ENCODE measurements at regions not wholly inside any gene's neighbourhood (a gene's known extent, or its start where the extent isn't known, plus 50 kb on each side); places are given as distances from the start of the nearest gene placed in this dataset.
"Not testable (repeated sequence)": the region's sequence is repeated elsewhere in the genome, so short reads cannot be mapped to it uniquely, and the experiment has no call there.

DNA sequence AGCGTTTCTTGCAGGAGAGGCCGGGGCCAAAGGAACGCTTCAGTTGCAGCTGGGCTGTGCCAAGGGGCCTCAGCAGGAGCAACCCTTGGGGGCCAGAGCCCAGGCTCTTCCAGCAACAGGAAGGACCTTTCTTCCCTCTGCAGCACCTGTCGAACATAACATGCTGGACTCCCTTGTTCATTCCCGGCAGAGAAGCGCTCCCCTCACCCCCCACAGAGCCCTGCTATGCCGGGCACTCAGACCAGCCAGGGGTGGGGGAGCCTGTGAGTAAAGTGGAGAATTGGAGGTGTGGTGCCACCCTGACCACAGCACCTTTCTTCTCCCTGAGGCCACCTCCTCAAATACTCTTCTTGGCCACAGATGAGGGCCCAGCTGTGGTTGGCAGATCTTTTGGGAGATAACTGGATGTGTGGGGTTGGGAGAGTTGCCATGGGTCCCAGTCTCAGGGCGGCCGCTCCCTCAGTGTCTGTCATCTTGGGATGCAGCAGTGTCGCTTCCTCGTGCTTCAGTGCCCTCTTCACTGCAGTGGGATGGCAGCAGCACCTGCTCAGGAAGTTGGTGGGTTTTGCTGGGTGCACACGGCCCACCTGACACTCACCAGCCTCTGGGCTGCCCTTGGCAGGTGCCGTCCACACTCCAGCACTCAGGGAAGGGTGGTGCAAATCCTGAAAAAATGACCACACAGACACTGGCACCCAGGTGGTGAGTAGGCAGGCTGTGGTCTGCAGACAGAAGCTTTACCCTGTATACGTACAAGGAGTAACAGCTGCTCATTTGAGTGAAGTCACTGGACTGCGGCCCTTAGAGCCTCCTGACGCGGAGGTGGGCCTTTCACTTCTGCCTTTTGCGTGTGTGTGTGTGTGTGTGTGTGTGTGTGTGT is 67.5 kb downstream of the NPIPB11 start:
- H3K36me3 ChIP-seq (ENCODE audit: insufficient read depth, low read length); H3K4me3 ChIP-seq; H3K27ac ChIP-seq; DNase-seq (ENCODE audit: low read depth, low spot score); H3K9ac ChIP-seq (ENCODE audit: insufficient read length); H3K9me3 ChIP-seq (ENCODE audit: low read depth, low read length): not testable (repeated sequence)

DNA sequence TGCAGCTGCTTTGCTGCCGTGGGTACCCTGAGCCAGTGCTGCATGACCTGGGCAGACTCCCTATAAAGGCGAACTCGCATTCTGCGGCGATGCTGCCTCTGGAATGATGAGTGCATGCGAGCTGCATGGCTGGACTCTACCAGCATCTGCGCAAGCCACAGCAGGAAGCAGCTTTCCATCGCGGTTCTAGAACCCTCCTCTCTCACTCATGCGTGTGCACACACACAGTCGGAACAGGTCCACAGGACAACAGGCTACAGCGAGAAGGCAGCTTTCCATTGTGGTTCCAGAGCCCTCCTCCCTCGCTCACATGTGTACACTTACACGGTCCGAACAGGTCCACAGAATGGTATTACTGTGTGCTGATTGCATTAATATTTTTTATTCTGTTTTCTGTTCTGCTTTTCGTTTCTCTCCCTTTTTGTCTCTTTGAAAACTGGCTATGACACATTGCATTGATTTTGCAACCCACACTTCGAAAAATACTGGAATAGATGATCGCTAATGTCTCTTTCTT is 69.1 kb downstream of the NPIPB11 start:
- not testable (repeated sequence) for DNase-seq (ENCODE audit: low read depth, low spot score); H3K4me3 ChIP-seq; H3K9ac ChIP-seq (ENCODE audit: insufficient read length); H3K27ac ChIP-seq; H3K9me3 ChIP-seq (ENCODE audit: low read depth, low read length); H3K36me3 ChIP-seq (ENCODE audit: insufficient read depth, low read length)

DNA sequence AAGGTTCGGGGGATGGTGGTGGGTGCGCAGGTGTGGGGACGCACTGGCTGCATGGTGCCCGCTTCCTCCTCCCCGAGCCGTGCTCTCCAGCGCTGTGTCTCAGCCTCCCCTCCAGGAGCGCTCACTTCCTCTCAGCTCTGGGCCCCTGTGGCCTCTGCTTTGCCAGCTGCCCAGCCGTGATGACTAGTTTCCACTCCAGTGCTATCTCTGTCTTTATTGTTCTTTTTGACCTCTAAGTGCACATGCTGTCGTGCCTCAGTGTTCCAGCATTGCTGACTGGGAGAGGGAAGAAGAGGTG is 71.0 kb downstream of the NPIPB11 start:
- not testable (repeated sequence) for H3K9me3 ChIP-seq (ENCODE audit: low read depth, low read length); H3K36me3 ChIP-seq (ENCODE audit: insufficient read depth, low read length); DNase-seq (ENCODE audit: low read depth, low spot score); H3K27ac ChIP-seq; H3K4me3 ChIP-seq; H3K9ac ChIP-seq (ENCODE audit: insufficient read length)

DNA sequence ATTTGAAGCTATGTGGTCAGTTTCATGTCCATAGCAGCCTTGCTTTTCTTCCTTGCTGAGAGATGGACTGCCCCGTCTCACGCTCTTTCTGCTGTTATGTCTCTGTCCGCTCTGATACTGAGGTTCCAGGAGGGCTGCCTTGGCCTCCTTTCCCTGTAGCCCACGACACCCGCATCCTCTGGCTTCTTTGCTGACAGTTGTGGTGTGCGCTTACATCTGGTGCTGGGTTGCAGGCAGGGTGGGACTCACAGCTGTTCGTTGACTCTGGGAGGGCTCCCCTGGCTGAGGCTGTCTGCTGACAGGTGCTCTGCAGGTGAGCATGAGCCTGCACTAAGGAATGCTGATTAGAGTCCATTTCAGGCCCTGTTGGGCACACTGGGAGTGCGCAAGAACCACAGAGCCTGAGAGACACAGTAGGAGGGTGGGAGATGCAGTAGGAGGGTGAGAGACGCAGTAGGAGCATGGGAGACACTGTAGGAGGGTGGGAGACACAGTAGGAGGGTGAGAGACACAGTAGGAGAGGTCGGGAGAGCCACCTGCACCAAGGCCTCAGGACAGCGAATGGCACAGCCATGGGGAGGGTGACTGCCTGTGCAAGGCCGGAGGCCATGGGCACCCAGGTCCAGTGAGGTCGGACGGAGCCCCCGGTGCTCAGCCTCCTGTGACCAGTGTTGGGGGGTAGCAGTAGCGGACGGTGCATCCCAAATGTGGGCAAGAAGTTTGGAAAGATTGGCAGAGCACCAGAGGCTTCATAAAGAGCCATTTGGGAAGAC is 71.5 kb downstream of the NPIPB11 start:
- H3K4me3 ChIP-seq; H3K9ac ChIP-seq (ENCODE audit: insufficient read length); DNase-seq (ENCODE audit: low read depth, low spot score); H3K9me3 ChIP-seq (ENCODE audit: low read depth, low read length); H3K36me3 ChIP-seq (ENCODE audit: insufficient read depth, low read length); H3K27ac ChIP-seq: not testable (repeated sequence)

DNA sequence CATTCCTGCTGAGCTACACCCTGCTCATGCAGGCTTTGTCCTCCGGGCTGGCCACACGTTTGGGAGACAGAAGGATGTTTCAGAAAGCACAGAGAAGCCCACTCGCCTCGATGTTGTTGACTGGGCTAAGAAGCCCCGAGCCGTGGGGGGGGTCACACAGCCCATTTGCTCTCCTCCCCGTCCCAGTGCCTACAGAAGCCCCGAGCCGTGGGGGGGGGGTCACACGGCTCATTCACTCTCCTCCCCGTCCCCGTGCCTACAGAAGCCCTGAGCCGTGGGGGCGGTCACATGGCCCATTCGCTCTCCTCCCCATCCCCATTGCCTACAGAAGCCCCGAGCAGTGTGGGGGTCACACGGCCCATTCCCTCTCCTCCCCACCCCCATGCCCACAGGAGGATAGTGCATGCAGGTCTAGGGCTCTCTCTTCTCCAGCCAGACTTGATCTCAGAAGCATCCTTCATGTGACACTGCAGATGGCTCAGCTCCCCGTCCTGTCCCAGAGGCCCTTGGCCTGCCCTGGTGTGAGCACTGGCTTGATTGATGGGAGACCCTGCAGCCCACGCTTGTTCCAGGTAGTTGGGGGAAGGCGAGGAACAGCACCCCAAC is 72.9 kb downstream of the NPIPB11 start:
- H3K4me3 ChIP-seq; DNase-seq (ENCODE audit: low read depth, low spot score); H3K36me3 ChIP-seq (ENCODE audit: insufficient read depth, low read length): not testable (repeated sequence)

GRCh38 chr16:29330623-29331022 is 75.9 kb downstream of the NPIPB11 start:
- not testable (repeated sequence) for H3K9ac ChIP-seq (ENCODE audit: insufficient read length); H3K9me3 ChIP-seq (ENCODE audit: low read depth, low read length); DNase-seq (ENCODE audit: low read depth, low spot score); H3K4me3 ChIP-seq; H3K27ac ChIP-seq; H3K36me3 ChIP-seq (ENCODE audit: insufficient read depth, low read length)

More for the DNA sequence above, 72.9 kb downstream of the NPIPB11 start:
- H3K9me3 ChIP-seq (ENCODE audit: low read depth, low read length); H3K27ac ChIP-seq; H3K9ac ChIP-seq (ENCODE audit: insufficient read length): not testable (repeated sequence)

GRCh38 chr16:29328528-29328927 is 78.0 kb downstream of the NPIPB11 start:
- H3K9ac ChIP-seq (ENCODE audit: insufficient read length); H3K4me3 ChIP-seq; H3K27ac ChIP-seq: not testable (repeated sequence)

GRCh38 chr16:29327631-29328408 is 78.7 kb downstream of the NPIPB11 start:
- H3K9ac ChIP-seq (ENCODE audit: insufficient read length); DNase-seq (ENCODE audit: low read depth, low spot score); H3K9me3 ChIP-seq (ENCODE audit: low read depth, low read length); H3K4me3 ChIP-seq; H3K27ac ChIP-seq; H3K36me3 ChIP-seq (ENCODE audit: insufficient read depth, low read length): not testable (repeated sequence)

More at GRCh38 chr16:29328528-29328927, 78.0 kb downstream of the NPIPB11 start:
- not testable (repeated sequence) for H3K9me3 ChIP-seq (ENCODE audit: low read depth, low read length); DNase-seq (ENCODE audit: low read depth, low spot score); H3K36me3 ChIP-seq (ENCODE audit: insufficient read depth, low read length)

GRCh38 chr16:29326164-29327125 is 80.1 kb downstream of the NPIPB11 start:
- not testable (repeated sequence) for H3K36me3 ChIP-seq (ENCODE audit: insufficient read depth, low read length); DNase-seq (ENCODE audit: low read depth, low spot score); H3K4me3 ChIP-seq; H3K9ac ChIP-seq (ENCODE audit: insufficient read length); H3K27ac ChIP-seq; H3K9me3 ChIP-seq (ENCODE audit: low read depth, low read length)

DNA sequence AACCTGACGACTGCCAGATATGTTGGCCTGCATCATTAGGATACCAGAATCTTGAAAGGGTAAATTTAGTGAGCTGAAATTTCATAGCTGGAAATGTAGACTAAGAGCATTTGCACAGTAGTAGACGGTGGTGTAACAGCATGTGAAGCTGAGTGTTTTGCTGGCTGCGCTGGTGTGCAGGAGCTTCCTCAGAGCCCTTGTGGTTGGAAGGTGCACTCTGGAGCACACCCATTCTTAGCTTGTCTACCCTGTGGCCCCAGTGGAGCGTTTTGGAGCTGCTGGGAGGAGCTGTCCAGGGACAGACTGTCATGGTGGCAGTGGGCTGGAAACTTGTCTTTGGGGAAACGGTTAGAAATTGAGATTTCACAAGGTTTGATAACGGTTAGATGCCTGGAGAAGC is 82.8 kb downstream of the NPIPB11 start:
- DNase-seq (ENCODE audit: low read depth, low spot score); H3K9me3 ChIP-seq (ENCODE audit: low read depth, low read length); H3K4me3 ChIP-seq; H3K9ac ChIP-seq (ENCODE audit: insufficient read length); H3K36me3 ChIP-seq (ENCODE audit: insufficient read depth, low read length); H3K27ac ChIP-seq: not testable (repeated sequence)
